Natural killer cell (primary cell): ENCODE measurements at regions not wholly inside any gene's neighbourhood (a gene's known extent, or its start where the extent isn't known, plus 50 kb on each side); places are given as distances from the start of the nearest gene placed in this dataset.
"Not testable (repeated sequence)": the region's sequence is repeated elsewhere in the genome, so short reads cannot be mapped to it uniquely, and the experiment has no call there.

Experiments
- ATAC-seq, 3 donors: fragments of 150-1000 bp in 2 of 3; fragments of 200-7000 bp in 1 of 3; cut with Tn5 transposase; 1 replicate in 1 of 3; 2 replicates in 2 of 3; pipeline ENCODE4 v1.10.0; 2021; ENCODE audit warnings: mild to moderate bottlenecking in 2 of 3, moderate library complexity in 2 of 3
- DNase-seq, 2 donors: peaks; one replicate each; pipeline versions ENCODE4 v3.0.0 to v3.0.0-alpha.2; 2013 to 2021; ENCODE audit warnings: mixed read lengths in 1 of 2
- H3K27ac ChIP-seq: one replicate; pipeline ENCODE4 v1.5.1; 2013; ENCODE audit warnings: mild to moderate bottlenecking, low read length
- H3K27me3 ChIP-seq: one replicate; pipeline ENCODE4 v1.6.1; 2013; ENCODE audit warnings: low read length; ENCODE audit not compliant: control insufficient read depth, insufficient read depth
- H3K36me3 ChIP-seq: one replicate; pipeline ENCODE4 v1.6.1; 2013; ENCODE audit warnings: low read length; ENCODE audit not compliant: control insufficient read depth, insufficient read depth
- H3K4me1 ChIP-seq: one replicate; pipeline ENCODE4 v1.6.1; 2013; ENCODE audit warnings: low read length; ENCODE audit not compliant: control insufficient read depth, insufficient read depth
- H3K4me3 ChIP-seq: one replicate; pipeline ENCODE4 v1.5.1; 2013; ENCODE audit warnings: low read length
- H3K9me3 ChIP-seq: one replicate; pipeline ENCODE4 v1.6.1; 2013; ENCODE audit warnings: low read length; ENCODE audit not compliant: control insufficient read depth, insufficient read depth
- H3K27ac Mint-ChIP-seq, 2 donors: one replicate each; pipeline ENCODE4 v1.8.0; 2022; ENCODE audit warnings: mild to moderate bottlenecking in 2 of 2, mixed read lengths in 2 of 2, moderate library complexity in 1 of 2
- H3K27me3 Mint-ChIP-seq, 2 donors: one replicate each; pipeline ENCODE4 v1.8.0; 2022; ENCODE audit warnings: low read depth in 2 of 2, mixed read lengths in 2 of 2
- H3K36me3 Mint-ChIP-seq: one replicate; pipeline ENCODE4 v1.8.0; 2022; ENCODE audit warnings: mixed read lengths
- H3K4me1 Mint-ChIP-seq, 2 donors: one replicate each; pipeline ENCODE4 v1.8.0; 2022; ENCODE audit warnings: mixed read lengths in 2 of 2
- H3K4me3 Mint-ChIP-seq: one replicate; pipeline ENCODE4 v1.8.0; 2022; ENCODE audit warnings: mild to moderate bottlenecking, moderate library complexity, mixed read lengths
- H3K9me3 Mint-ChIP-seq, 2 donors: one replicate each; pipeline ENCODE4 v1.8.0; 2022; ENCODE audit warnings: mixed read lengths in 2 of 2
- WGBS: methylation state at CpG from one replicate; pipeline ENCODE4 v1.1.7; 2013; ENCODE audit warnings: missing lambda C conversion rate; ENCODE audit not compliant: insufficient coverage; 5-methylcytosine and 5-hydroxymethylcytosine counted together
- intact Hi-C: fragments of 100-400 bp; cut with micrococcal nuclease; formaldehyde crosslinking; loops from one replicate; pipeline ENCODE4 v1.14.2; 2022
- TF ChIP-seq, protein P1 (sequence below): fragments of 200-600 bp; IDR thresholded peaks from one replicate; pipeline ENCODE4 v1.8.0; 2022; ENCODE audit warnings: antibody characterized with exemption

DNA sequence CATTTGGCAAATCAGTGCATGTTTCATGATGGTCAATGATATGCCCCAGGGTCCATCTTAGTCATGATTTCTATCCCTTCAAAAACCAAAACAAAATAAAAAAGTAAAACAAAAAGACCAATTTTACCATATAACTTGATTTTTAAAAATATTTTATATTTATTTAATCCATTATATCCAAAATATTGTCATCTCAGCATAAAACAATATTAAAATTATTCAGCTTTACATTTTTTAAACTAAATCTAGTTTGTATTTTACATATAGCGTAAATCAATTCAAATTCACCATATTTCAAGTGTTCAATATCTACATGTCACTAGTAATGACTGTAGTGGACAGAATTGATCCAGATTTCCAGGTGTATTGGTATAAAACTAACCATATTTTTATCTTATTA is 187.4 kb upstream of the C1QTNF3 start:
- H3K27me3 ChIP-seq, H3K36me3 Mint-ChIP-seq, intact Hi-C loops, H3K4me1 Mint-ChIP-seq, H3K27me3 Mint-ChIP-seq, H3K27ac Mint-ChIP-seq, H3K4me3 Mint-ChIP-seq, ATAC-seq, H3K27ac ChIP-seq, H3K4me3 ChIP-seq, H3K36me3 ChIP-seq, H3K4me1 ChIP-seq, H3K9me3 ChIP-seq, H3K9me3 Mint-ChIP-seq, DNase-seq: not testable (repeated sequence)
- WGBS: no CpG with 5 or more reads among the region's 1 CpG

DNA sequence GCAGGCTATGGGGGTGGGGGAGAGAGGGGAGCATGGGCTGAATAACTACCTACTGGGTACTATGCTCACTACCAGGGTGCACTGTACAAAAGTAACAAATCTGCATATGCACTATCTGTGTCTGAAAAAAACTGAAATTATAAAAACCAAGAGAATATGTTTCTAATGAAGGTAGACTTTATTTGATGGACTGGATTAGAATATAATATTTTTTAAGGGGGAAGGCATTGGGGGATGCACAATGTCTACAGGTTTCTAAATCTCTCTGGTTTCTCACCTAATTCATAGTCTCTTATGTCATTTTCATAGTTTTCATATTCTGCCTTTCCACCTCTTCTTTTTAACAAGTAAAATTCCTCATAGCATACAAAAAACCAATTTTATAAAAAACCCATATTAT is 200.8 kb upstream of the C1QTNF3 start:
- peak overlapping the region; percentile 19 for H3K4me3 ChIP-seq
- H3K27ac ChIP-seq, intact Hi-C loops, H3K27me3 ChIP-seq, H3K9me3 Mint-ChIP-seq, H3K9me3 ChIP-seq, H3K4me1 ChIP-seq, H3K36me3 Mint-ChIP-seq, H3K36me3 ChIP-seq, ATAC-seq, H3K27me3 Mint-ChIP-seq, DNase-seq: not testable (repeated sequence)
- peaks cover 0 to 15% of the 10 kb centered on the region in 2 donors for H3K4me1 Mint-ChIP-seq
- H3K4me3 Mint-ChIP-seq: peak overlapping the region; percentile 86
- H3K27ac Mint-ChIP-seq: peak overlapping the region; percentile 79 to 87

DNA sequence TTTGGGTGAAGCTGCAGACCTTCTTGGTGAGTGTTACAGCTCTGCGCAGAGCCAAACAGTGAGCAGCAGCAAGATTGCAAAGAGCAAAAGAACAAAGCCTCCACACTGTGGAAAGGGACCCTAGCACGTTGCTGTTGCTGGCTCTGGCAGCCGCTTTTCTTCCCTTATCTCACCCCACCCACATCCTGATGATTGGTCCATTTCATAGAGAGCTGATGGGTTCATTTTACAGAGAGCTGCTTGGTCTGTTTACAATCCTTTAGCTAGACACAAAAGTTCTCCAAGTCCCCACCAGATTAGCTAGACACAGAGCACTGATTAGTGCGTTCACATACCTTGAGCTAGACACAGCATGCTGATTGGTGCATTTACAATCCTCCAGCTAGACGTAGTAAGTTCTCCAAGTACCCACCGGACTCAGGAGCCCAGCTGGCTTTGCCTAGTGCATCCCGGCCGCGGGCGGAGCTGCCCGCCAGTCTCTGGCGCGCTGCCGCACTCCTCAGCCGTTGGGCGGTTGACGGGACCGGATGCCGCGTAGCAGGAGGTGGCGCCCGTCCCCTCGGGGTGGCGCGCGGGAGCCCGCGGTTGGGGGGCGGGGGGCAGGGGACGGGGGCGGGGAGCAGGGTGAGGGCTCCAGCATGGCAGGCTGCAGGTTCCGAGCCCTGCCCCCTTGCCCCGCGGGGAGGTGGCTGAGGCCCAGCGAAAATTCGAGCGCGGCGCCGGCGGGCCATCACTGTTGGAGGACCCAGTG is 201.4 kb upstream of the C1QTNF3 start:
- Histone ChIP-seq H3K27ac (peak overlapping the region; percentile 53), H3K4me3 (peak overlapping the region; percentile 19)
- H3K9me3 Mint-ChIP-seq, H3K36me3 Mint-ChIP-seq, H3K4me1 ChIP-seq, intact Hi-C loops, H3K9me3 ChIP-seq, H3K27me3 ChIP-seq, H3K36me3 ChIP-seq, H3K27me3 Mint-ChIP-seq: not testable (repeated sequence)
- DNase-seq (peak; percentile 69 to 80), ATAC-seq (peak; percentile 87 to 92 (median 90))
- peaks cover 0 to 15% of the 10 kb centered on the region in 2 donors for H3K4me1 Mint-ChIP-seq
- H3K4me3 Mint-ChIP-seq: peak overlapping the region; percentile 86
- peak overlapping the region; percentile 85 to 87 for H3K27ac Mint-ChIP-seq
- WGBS: 0% methylated on average over 2 of the region's 41 CpGs

DNA sequence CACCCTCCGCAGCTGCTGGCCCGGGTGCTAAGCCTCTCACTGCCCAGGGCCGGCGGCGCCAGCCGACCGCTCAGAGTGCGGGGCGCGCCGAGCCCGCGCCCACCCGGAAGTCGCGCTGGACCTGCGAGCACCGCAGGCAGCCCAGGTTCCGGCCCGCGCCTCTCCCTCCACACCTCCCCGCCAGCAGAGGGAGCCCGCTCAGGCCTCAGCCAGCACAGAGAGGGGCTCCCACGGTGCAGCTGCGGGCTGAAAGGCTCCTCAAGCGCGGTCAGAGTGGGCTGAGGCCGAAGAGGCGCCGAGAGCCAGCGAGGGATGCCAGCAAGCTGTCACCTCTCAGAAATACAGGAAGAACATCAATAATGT is 202.0 kb upstream of the C1QTNF3 start:
- Mint-ChIP-seq H3K4me1 (peaks cover 0 to 15% of the 10 kb centered on the region in 2 donors), H3K27ac (peak overlapping the region in 1 of 2 donors; percentile 85)
- H3K36me3 Mint-ChIP-seq, H3K36me3 ChIP-seq, H3K9me3 Mint-ChIP-seq, H3K27ac ChIP-seq, H3K4me3 Mint-ChIP-seq, H3K27me3 Mint-ChIP-seq, DNase-seq, intact Hi-C loops, H3K4me1 ChIP-seq, H3K27me3 ChIP-seq, H3K9me3 ChIP-seq, H3K4me3 ChIP-seq: not testable (repeated sequence)
- WGBS: no CpG with 5 or more reads among the region's 31 CpGs
- TF ChIP-seq, protein P1, sequence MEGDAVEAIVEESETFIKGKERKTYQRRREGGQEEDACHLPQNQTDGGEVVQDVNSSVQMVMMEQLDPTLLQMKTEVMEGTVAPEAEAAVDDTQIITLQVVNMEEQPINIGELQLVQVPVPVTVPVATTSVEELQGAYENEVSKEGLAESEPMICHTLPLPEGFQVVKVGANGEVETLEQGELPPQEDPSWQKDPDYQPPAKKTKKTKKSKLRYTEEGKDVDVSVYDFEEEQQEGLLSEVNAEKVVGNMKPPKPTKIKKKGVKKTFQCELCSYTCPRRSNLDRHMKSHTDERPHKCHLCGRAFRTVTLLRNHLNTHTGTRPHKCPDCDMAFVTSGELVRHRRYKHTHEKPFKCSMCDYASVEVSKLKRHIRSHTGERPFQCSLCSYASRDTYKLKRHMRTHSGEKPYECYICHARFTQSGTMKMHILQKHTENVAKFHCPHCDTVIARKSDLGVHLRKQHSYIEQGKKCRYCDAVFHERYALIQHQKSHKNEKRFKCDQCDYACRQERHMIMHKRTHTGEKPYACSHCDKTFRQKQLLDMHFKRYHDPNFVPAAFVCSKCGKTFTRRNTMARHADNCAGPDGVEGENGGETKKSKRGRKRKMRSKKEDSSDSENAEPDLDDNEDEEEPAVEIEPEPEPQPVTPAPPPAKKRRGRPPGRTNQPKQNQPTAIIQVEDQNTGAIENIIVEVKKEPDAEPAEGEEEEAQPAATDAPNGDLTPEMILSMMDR: peak; percentile 26
- ATAC-seq: peak; percentile 84 to 88 (median 85)

DNA sequence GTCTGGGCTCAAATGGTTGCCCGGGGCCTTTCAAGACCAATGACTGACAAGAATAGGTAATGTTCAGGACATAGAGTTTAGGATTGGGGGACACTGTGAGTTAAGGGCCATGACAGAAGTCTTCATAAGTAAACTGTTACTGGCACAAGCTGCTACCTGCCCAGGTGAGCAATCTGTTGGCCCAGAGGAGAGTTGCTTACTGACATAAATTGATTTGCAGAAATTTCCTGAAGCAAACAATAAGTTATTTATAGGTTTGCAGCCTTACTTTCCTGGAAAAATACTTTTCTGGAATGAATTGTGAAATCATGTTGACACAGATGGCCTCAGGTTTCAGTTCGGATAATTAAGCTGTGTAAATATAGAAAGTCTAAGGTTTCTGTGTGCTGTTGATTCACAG is 202.8 kb upstream of the C1QTNF3 start:
- H3K27me3 ChIP-seq, H3K36me3 Mint-ChIP-seq, H3K4me1 ChIP-seq, intact Hi-C loops, ATAC-seq, H3K27me3 Mint-ChIP-seq, H3K9me3 ChIP-seq, H3K4me3 ChIP-seq, H3K9me3 Mint-ChIP-seq, H3K36me3 ChIP-seq: not testable (repeated sequence)
- Mint-ChIP-seq H3K4me3 (peak overlapping the region; percentile 75), H3K27ac (peak overlapping the region; percentile 85 to 86), H3K4me1 (peaks cover 0 to 15% of the 10 kb centered on the region in 2 donors)
- peak in 1 of 2 donors; percentile 2 for DNase-seq
- H3K27ac ChIP-seq: peak overlapping the region; percentile 84
- WGBS: no CpG with 5 or more reads among the region's 2 CpGs

DNA sequence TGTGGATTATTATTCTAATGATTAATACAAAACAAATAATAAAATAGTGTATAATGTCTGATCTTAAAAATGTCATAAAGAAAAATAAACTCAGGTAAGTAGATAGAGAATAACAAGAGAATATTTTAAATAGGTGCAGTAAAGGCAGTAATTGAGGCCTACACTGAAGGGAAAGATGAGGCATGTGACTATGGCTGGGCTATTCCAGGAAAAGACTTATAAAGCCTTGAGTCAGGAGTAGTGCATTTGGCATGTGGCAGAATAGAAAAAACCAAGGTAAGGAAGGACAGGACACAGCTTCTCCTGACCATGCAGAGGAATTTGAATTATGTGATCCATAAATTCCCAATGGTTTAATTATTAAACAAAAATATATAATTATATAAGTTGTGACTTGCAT is 215.6 kb upstream of the C1QTNF3 start:
- H3K27me3 ChIP-seq, H3K36me3 ChIP-seq, H3K27ac Mint-ChIP-seq, H3K9me3 ChIP-seq, H3K4me3 ChIP-seq, intact Hi-C loops, ATAC-seq, H3K4me3 Mint-ChIP-seq, H3K4me1 Mint-ChIP-seq, H3K4me1 ChIP-seq, DNase-seq, H3K27me3 Mint-ChIP-seq, H3K36me3 Mint-ChIP-seq, H3K27ac ChIP-seq, H3K9me3 Mint-ChIP-seq: not testable (repeated sequence)

DNA sequence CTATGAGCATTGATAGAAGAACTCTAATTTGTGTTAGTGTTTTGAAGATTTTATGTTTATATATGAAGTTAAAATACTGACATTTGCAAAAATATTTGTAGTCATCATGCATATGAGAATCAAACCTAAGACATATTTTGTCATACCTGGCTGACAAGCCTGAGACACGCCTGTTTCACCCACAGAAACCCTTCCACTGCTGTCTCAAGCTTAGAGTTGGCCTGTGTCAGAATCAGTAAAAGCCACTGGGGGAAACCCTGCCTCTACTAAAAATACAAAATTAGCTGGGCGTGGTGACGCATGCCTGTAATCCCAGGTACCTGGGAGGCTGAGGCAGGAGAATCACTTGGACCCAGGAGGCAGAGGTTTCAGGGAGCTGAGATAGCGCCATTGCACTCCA is 218.0 kb upstream of the C1QTNF3 start:
- H3K27ac Mint-ChIP-seq, H3K4me1 Mint-ChIP-seq: not testable (repeated sequence)

More for the DNA sequence above, 218.0 kb upstream of the C1QTNF3 start:
- H3K9me3 ChIP-seq, H3K27me3 Mint-ChIP-seq, H3K9me3 Mint-ChIP-seq, intact Hi-C loops, H3K36me3 ChIP-seq, ATAC-seq, H3K4me3 ChIP-seq, H3K36me3 Mint-ChIP-seq, H3K4me1 ChIP-seq, DNase-seq, H3K27me3 ChIP-seq, H3K27ac ChIP-seq, H3K4me3 Mint-ChIP-seq: not testable (repeated sequence)
- WGBS: 41% methylated on average over 2 of the region's 4 CpGs
